Tibial nerve (tissue), 4 donors: ENCODE measurements at regions not wholly inside any gene's neighbourhood (a gene's known extent, or its start where the extent isn't known, plus 50 kb on each side); places are given as distances from the start of the nearest gene placed in this dataset.

Source experiments
- EP300 ChIP-seq, 2 donors: sonication (generic); formaldehyde crosslinking; IDR thresholded peaks; one replicate each; pipeline ENCODE4 v1.6.1; 2017; ENCODE audit warnings: antibody characterized with exemption in 2 of 2, mild to moderate bottlenecking in 1 of 2
- POLR2A ChIP-seq, 2 donors: fragments of 450-650 bp; IDR thresholded peaks; one replicate each; pipeline ENCODE4 v1.6.1; 2017; ENCODE audit warnings: antibody characterized with exemption in 2 of 2, mild to moderate bottlenecking in 2 of 2, moderate library complexity in 2 of 2
- TF ChIP-seq, protein P1 (sequence below), 5 experiments: fragments of 200-600 bp in 3 of 5; fragments of 450-650 bp in 2 of 5; sonication (generic) in 3 of 5; IDR thresholded peaks; one replicate each; pipeline ENCODE4 v1.5.1; 2016 to 2019; ENCODE audit warnings: antibody characterized with exemption in 5 of 5, mild to moderate bottlenecking in 3 of 5, moderate library complexity in 2 of 5

DNA sequence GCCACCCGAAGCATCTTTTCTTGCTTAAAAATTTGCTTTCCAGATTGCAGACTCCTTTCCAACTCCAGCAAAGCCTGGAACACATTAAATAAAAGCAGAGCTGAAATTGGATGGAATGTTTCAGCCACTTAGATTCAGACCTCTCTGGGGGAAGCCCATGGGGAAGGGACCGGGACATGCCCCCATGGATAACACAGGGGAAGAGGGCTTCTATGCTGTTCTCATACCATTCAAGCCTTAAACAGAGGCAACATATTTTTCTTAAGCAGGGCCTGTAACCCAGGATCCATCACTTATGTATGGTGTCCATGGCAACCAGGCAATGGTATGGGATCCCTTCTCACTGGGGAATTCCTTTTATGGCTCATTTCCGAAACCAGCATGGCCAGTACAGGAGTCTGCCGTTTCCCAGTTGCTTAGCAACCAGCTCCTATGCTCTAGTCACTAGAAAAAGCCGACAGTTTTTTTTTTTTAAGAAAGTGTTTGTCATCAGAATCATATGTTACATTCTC, 62.0 kb upstream of the MARCHF10 start:
- TF ChIP-seq, protein P1, sequence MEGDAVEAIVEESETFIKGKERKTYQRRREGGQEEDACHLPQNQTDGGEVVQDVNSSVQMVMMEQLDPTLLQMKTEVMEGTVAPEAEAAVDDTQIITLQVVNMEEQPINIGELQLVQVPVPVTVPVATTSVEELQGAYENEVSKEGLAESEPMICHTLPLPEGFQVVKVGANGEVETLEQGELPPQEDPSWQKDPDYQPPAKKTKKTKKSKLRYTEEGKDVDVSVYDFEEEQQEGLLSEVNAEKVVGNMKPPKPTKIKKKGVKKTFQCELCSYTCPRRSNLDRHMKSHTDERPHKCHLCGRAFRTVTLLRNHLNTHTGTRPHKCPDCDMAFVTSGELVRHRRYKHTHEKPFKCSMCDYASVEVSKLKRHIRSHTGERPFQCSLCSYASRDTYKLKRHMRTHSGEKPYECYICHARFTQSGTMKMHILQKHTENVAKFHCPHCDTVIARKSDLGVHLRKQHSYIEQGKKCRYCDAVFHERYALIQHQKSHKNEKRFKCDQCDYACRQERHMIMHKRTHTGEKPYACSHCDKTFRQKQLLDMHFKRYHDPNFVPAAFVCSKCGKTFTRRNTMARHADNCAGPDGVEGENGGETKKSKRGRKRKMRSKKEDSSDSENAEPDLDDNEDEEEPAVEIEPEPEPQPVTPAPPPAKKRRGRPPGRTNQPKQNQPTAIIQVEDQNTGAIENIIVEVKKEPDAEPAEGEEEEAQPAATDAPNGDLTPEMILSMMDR (IDR thresholded peaks at IDR 0.05), result no peak
- TF ChIP-seq POLR2A (IDR thresholded peaks at IDR 0.05), result no peak
- no peak for TF ChIP-seq EP300 (IDR thresholded peaks at IDR 0.05)
